ENCODE measurements at regions not wholly inside any gene's neighbourhood (a gene's known extent, or its start where the extent isn't known, plus 50 kb on each side); places are given as distances from the start of the nearest gene placed in this dataset.

DNA sequence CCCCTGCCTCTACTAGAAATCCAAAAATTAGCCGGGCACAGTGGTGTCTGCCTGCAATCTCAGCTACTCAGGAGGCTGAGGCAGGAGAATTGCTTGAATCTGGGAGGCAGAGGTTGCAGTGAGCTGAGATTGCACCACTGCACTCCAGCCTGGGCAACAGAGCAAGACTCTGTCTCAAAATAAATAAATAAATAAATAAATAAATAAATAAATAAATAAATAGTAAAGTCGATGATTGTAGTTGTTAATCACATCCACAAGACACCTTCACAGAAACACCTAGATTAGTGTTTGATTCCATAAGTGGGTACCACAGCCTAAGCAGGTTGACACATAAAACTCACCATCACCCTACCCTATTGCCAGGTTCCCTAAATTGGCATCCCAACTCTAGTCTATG is 1199.0 kb downstream of the TYW1 start (continued):
- TF ChIP-seq, protein P1, sequence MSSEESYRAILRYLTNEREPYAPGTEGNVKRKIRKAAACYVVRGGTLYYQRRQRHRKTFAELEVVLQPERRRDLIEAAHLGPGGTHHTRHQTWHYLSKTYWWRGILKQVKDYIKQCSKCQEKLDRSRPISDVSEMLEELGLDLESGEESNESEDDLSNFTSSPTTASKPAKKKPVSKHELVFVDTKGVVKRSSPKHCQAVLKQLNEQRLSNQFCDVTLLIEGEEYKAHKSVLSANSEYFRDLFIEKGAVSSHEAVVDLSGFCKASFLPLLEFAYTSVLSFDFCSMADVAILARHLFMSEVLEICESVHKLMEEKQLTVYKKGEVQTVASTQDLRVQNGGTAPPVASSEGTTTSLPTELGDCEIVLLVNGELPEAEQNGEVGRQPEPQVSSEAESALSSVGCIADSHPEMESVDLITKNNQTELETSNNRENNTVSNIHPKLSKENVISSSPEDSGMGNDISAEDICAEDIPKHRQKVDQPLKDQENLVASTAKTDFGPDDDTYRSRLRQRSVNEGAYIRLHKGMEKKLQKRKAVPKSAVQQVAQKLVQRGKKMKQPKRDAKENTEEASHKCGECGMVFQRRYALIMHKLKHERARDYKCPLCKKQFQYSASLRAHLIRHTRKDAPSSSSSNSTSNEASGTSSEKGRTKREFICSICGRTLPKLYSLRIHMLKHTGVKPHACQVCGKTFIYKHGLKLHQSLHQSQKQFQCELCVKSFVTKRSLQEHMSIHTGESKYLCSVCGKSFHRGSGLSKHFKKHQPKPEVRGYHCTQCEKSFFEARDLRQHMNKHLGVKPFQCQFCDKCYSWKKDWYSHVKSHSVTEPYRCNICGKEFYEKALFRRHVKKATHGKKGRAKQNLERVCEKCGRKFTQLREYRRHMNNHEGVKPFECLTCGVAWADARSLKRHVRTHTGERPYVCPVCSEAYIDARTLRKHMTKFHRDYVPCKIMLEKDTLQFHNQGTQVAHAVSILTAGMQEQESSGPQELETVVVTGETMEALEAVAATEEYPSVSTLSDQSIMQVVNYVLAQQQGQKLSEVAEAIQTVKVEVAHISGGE (tag by site-specific recombination; conservative IDR thresholded peaks at IDR 0.05; ENCODE audit: low read depth): peak; percentile 55; the same call in 1 of the 2 replicates
- peak; percentile 45; the same call in 1 of the 2 replicates for TF ChIP-seq ZNF623 (tag by site-specific recombination; IDR thresholded peaks at IDR 0.05)

DNA sequence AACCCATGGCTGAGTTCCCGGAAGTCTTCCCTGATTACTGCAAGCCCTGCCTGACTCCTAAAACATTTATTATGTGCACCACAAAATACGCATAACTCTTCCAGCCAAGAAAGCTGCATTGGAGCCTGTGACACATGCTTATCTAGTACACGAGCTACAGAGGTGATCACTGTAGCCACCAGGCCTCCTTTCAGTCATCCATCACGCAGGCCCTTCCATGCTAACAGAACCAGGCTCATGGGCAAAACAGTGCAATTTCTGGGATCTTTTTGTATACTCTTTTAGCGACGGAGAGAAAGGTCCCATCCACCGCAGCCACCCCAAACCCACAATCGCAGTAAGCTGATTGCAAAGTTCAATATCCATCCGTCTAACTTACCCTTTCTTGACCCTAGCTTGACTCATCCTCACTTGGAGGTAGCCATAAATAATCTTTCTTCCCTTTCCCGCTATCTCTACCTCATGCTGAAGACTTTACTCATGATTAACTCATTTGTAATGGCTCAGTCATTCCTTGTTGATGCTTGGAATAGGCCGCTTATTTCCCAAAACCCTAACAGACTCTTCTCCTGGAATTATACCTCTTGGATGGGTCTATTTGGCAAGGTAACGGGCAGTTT is 1203.5 kb downstream of the TYW1 start:
- Histone ChIP-seq H3K27ac (ENCODE audit: extremely low read depth, low read depth, low read length) (no peak overlapping the region), H3K4me1 (ENCODE audit: control insufficient read depth, insufficient read depth, low read length) (no peaks in the 10 kb centered on the region), H3K9me3 (ENCODE audit: control insufficient read depth, insufficient read depth, low read depth, low read length) (no peaks in the 10 kb centered on the region), H3K4me3 (ENCODE audit: low read depth, low read length) (no peak overlapping the region), H3K36me3 (ENCODE audit: control insufficient read depth in 2 of 2, insufficient read depth in 1 of 2, low read length in 2 of 2) (no peaks in the 10 kb centered on the region)
- TF ChIP-seq ZNF571 (tag by site-specific recombination; IDR thresholded peaks at IDR 0.05) (no peak), YY2 (tag by site-specific recombination; IDR thresholded peaks at IDR 0.05) (no peak), ZNF174 (tag by site-specific recombination; IDR thresholded peaks at IDR 0.05) (no peak), ZNF785 (tag by site-specific recombination; IDR thresholded peaks at IDR 0.05) (no peak), ZNF2 (tag by site-specific recombination; IDR thresholded peaks at IDR 0.05) (no peak), ZNF600 (tag by site-specific recombination; IDR thresholded peaks at IDR 0.05) (no peak), ZFP69B (tag by site-specific recombination; IDR thresholded peaks at IDR 0.05) (no peak), ZNF239 (tag by site-specific recombination; IDR thresholded peaks at IDR 0.05) (no peak), ZNF10 (tag by site-specific recombination; IDR thresholded peaks at IDR 0.05) (no peak), ZNF747 (tag by site-specific recombination; IDR thresholded peaks at IDR 0.05) (no peak), ZNF48 (tag by site-specific recombination; IDR thresholded peaks at IDR 0.05) (no peak), ZNF146 (tag by site-specific recombination; IDR thresholded peaks at IDR 0.05) (no peak), SALL2 (tag by site-specific recombination; IDR thresholded peaks at IDR 0.05; ENCODE audit: borderline replicate concordance) (no peak), SCRT1 (tag by site-specific recombination; IDR thresholded peaks at IDR 0.05; ENCODE audit: borderline replicate concordance) (no peak)
- TF ChIP-seq, protein P2, sequence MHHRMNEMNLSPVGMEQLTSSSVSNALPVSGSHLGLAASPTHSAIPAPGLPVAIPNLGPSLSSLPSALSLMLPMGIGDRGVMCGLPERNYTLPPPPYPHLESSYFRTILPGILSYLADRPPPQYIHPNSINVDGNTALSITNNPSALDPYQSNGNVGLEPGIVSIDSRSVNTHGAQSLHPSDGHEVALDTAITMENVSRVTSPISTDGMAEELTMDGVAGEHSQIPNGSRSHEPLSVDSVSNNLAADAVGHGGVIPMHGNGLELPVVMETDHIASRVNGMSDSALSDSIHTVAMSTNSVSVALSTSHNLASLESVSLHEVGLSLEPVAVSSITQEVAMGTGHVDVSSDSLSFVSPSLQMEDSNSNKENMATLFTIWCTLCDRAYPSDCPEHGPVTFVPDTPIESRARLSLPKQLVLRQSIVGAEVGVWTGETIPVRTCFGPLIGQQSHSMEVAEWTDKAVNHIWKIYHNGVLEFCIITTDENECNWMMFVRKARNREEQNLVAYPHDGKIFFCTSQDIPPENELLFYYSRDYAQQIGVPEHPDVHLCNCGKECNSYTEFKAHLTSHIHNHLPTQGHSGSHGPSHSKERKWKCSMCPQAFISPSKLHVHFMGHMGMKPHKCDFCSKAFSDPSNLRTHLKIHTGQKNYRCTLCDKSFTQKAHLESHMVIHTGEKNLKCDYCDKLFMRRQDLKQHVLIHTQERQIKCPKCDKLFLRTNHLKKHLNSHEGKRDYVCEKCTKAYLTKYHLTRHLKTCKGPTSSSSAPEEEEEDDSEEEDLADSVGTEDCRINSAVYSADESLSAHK (tag by site-specific recombination; IDR thresholded peaks at IDR 0.05): no peak
- TF ChIP-seq, protein P3, sequence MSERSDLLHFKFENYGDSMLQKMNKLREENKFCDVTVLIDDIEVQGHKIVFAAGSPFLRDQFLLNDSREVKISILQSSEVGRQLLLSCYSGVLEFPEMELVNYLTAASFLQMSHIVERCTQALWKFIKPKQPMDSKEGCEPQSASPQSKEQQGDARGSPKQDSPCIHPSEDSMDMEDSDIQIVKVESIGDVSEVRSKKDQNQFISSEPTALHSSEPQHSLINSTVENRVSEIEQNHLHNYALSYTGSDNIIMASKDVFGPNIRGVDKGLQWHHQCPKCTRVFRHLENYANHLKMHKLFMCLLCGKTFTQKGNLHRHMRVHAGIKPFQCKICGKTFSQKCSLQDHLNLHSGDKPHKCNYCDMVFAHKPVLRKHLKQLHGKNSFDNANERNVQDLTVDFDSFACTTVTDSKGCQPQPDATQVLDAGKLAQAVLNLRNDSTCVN (tag by site-specific recombination; optimal IDR thresholded peaks at IDR 0.05): no peak
- POLR2A ChIA-PET: no interaction called here
- CTCF ChIA-PET: interaction anchor here (0.8 kb wide), 2 partner anchors 107 to 252 kb away, joined by 3 read pairs; no protein-coding TSS in a partner anchor

Measured in HEK293 (cell line).